Activated T-helper 1 cell treated with anti-CD3 and anti-CD28 coated beads, Interleukin-12 subunit alpha, Interleukin-12 subunit beta, Interleukin-2, Interleukin-4 antibody, amounts not matched to agents 30 ng/mL and 10 ng/mL and 1 ng/mL, durations not matched to agents 14 hours and 24 hours and 36 hours (primary cell): ENCODE measurements at regions not wholly inside any gene's neighbourhood (a gene's known extent, or its start where the extent isn't known, plus 50 kb on each side); places are given as distances from the start of the nearest gene placed in this dataset.

Source experiments
- DNase-seq: peaks from one replicate; pipeline ENCODE4 v3.0.0; 2021; ENCODE audit warnings: low spot score
- H3K27ac Mint-ChIP-seq: one replicate; pipeline ENCODE4 v1.8.0; 2021; ENCODE audit warnings: mild to moderate bottlenecking, mixed read lengths
- H3K27me3 Mint-ChIP-seq: one replicate; pipeline ENCODE4 v1.8.0; 2022; ENCODE audit warnings: mild to moderate bottlenecking, moderate library complexity, mixed read lengths; ENCODE audit not compliant: insufficient read depth
- H3K36me3 Mint-ChIP-seq: one replicate; pipeline ENCODE4 v1.8.0; 2021; ENCODE audit warnings: low read depth, mixed read lengths
- H3K4me1 Mint-ChIP-seq: one replicate; pipeline ENCODE4 v1.8.0; 2021; ENCODE audit warnings: low read depth, mixed read lengths
- H3K4me3 Mint-ChIP-seq: one replicate; pipeline ENCODE4 v1.8.0; 2021; ENCODE audit warnings: mild to moderate bottlenecking, moderate library complexity, mixed read lengths
- H3K9me3 Mint-ChIP-seq: one replicate; pipeline ENCODE4 v1.8.0; 2021; ENCODE audit warnings: mixed read lengths
- intact Hi-C: fragments of 100-400 bp; cut with micrococcal nuclease; formaldehyde crosslinking; loops from one replicate; pipeline ENCODE4 v1.15.1; 2024

- no peaks in the 10 kb centered on the region for H3K9me3 Mint-ChIP-seq
- no peaks in the 10 kb centered on the region for H3K36me3 Mint-ChIP-seq
- peak overlapping the region; percentile 57 for H3K4me3 Mint-ChIP-seq
- DNase-seq = peak; percentile 45
- H3K4me1 Mint-ChIP-seq = peaks cover 39% of the 10 kb centered on the region
- peaks cover 6% of the 10 kb centered on the region for H3K27me3 Mint-ChIP-seq
- intact Hi-C loops = loop anchor here (2.0 kb wide), 1 partner anchor 54 kb away; no protein-coding TSS in a partner anchor
- peak overlapping the region; percentile 23 for H3K27ac Mint-ChIP-seq
Observed at GRCh38 chr15:99450896-99451358, 114.9 kb upstream of the MEF2A start.

- peaks cover 8% of the 10 kb centered on the region for H3K27me3 Mint-ChIP-seq
- H3K27ac Mint-ChIP-seq = peak overlapping the region; percentile 35
- no peaks in the 10 kb centered on the region for H3K36me3 Mint-ChIP-seq
- no peaks in the 10 kb centered on the region for H3K9me3 Mint-ChIP-seq
- intact Hi-C loops = loop anchor here (2.0 kb wide), 1 partner anchor 53 kb away; no protein-coding TSS in a partner anchor
- no peak overlapping the region for H3K4me3 Mint-ChIP-seq
- peaks cover 39% of the 10 kb centered on the region for H3K4me1 Mint-ChIP-seq
- DNase-seq = no peak
Observed at GRCh38 chr15:99451484-99451883, 114.3 kb upstream of the MEF2A start.

GRCh38 chr15:99452010-99452409 lies 113.8 kb upstream of the MEF2A start:
- Mint-ChIP-seq H3K4me3 (no peak overlapping the region), H3K27ac (no peak overlapping the region), H3K36me3 (no peaks in the 10 kb centered on the region), H3K27me3 (peaks cover 13% of the 10 kb centered on the region), H3K9me3 (no peaks in the 10 kb centered on the region), H3K4me1 (peaks cover 39% of the 10 kb centered on the region)
- intact Hi-C loops = no loop called here
- no peak for DNase-seq

GRCh38 chr15:99452728-99453636 lies 112.8 kb upstream of the MEF2A start:
- Mint-ChIP-seq H3K4me1 (peaks cover 36% of the 10 kb centered on the region), H3K27me3 (peaks cover 13% of the 10 kb centered on the region), H3K27ac (no peak overlapping the region), H3K36me3 (no peaks in the 10 kb centered on the region), H3K4me3 (no peak overlapping the region), H3K9me3 (no peaks in the 10 kb centered on the region)
- intact Hi-C loops = no loop called here
- no peak for DNase-seq

GRCh38 chr15:99453637-99454030 lies 112.2 kb upstream of the MEF2A start:
- Mint-ChIP-seq H3K27ac (no peak overlapping the region), H3K9me3 (no peaks in the 10 kb centered on the region), H3K4me3 (no peak overlapping the region), H3K27me3 (peaks cover 11% of the 10 kb centered on the region), H3K36me3 (no peaks in the 10 kb centered on the region), H3K4me1 (peaks cover 31% of the 10 kb centered on the region)
- no peak for DNase-seq
- intact Hi-C loops = no loop called here

GRCh38 chr15:99454107-99454809 lies 111.5 kb upstream of the MEF2A start:
- Mint-ChIP-seq H3K27me3 (peaks cover 11% of the 10 kb centered on the region), H3K27ac (no peak overlapping the region), H3K9me3 (no peaks in the 10 kb centered on the region), H3K4me1 (peaks cover 28% of the 10 kb centered on the region), H3K4me3 (no peak overlapping the region), H3K36me3 (no peaks in the 10 kb centered on the region)
- no peak for DNase-seq
- intact Hi-C loops = no loop called here

- H3K36me3 Mint-ChIP-seq = peaks cover 1% of the 10 kb centered on the region
- H3K9me3 Mint-ChIP-seq = no peaks in the 10 kb centered on the region
- no peak overlapping the region for H3K4me3 Mint-ChIP-seq
- H3K4me1 Mint-ChIP-seq = peaks cover 19% of the 10 kb centered on the region
- intact Hi-C loops = no loop called here
- no peak for DNase-seq
- H3K27ac Mint-ChIP-seq = no peak overlapping the region
- H3K27me3 Mint-ChIP-seq = peaks cover 9% of the 10 kb centered on the region
Observed at GRCh38 chr15:99454941-99455788, 110.6 kb upstream of the MEF2A start.

- Mint-ChIP-seq H3K27ac (no peak overlapping the region), H3K4me1 (peaks cover 13% of the 10 kb centered on the region), H3K4me3 (no peak overlapping the region), H3K27me3 (peaks cover 8% of the 10 kb centered on the region), H3K9me3 (no peaks in the 10 kb centered on the region), H3K36me3 (peaks cover 1% of the 10 kb centered on the region)
- intact Hi-C loops = no loop called here
- DNase-seq = no peak
Observed at GRCh38 chr15:99455789-99456160, 110.0 kb upstream of the MEF2A start.

- H3K4me3 Mint-ChIP-seq = no peak overlapping the region
- intact Hi-C loops = no loop called here
- H3K27me3 Mint-ChIP-seq = peaks cover 14% of the 10 kb centered on the region
- H3K36me3 Mint-ChIP-seq = peaks cover 1% of the 10 kb centered on the region
- DNase-seq = no peak
- peaks cover 27% of the 10 kb centered on the region for H3K9me3 Mint-ChIP-seq
- no peak overlapping the region for H3K27ac Mint-ChIP-seq
- H3K4me1 Mint-ChIP-seq = no peaks in the 10 kb centered on the region
Observed at GRCh38 chr15:99464137-99464536, 101.6 kb upstream of the MEF2A start.

GRCh38 chr15:99466701-99467337 lies 99.0 kb upstream of the MEF2A start:
- Mint-ChIP-seq H3K4me1 (peaks cover 5% of the 10 kb centered on the region), H3K27ac (no peak overlapping the region), H3K4me3 (no peak overlapping the region), H3K9me3 (peaks cover 27% of the 10 kb centered on the region), H3K27me3 (peaks cover 13% of the 10 kb centered on the region), H3K36me3 (no peaks in the 10 kb centered on the region)
- intact Hi-C loops = no loop called here
- DNase-seq = no peak

- Mint-ChIP-seq H3K27ac (no peak overlapping the region), H3K36me3 (no peaks in the 10 kb centered on the region), H3K4me1 (peaks cover 5% of the 10 kb centered on the region), H3K27me3 (peaks cover 13% of the 10 kb centered on the region), H3K9me3 (peaks cover 24% of the 10 kb centered on the region), H3K4me3 (no peak overlapping the region)
- intact Hi-C loops = no loop called here
- DNase-seq = no peak
Observed at GRCh38 chr15:99467338-99467720, 98.5 kb upstream of the MEF2A start.

GRCh38 chr15:99467853-99468464 lies 97.8 kb upstream of the MEF2A start:
- intact Hi-C loops = no loop called here
- no peak overlapping the region for H3K27ac Mint-ChIP-seq

More at GRCh38 chr15:99467853-99468464, 97.8 kb upstream of the MEF2A start:
- Mint-ChIP-seq H3K9me3 (peaks cover 18% of the 10 kb centered on the region), H3K27me3 (peaks cover 13% of the 10 kb centered on the region), H3K4me1 (peaks cover 5% of the 10 kb centered on the region), H3K36me3 (no peaks in the 10 kb centered on the region), H3K4me3 (no peak overlapping the region)
- DNase-seq = no peak
